Stimulated activated naive B cell treated with anti-CD40 and anti-IgM and Interleukin-4, amounts not matched to agents 10 μg/mL and 1 μg/mL and 100 μg/mL, for 72 hours (primary cell): ENCODE measurements at regions not wholly inside any gene's neighbourhood (a gene's known extent, or its start where the extent isn't known, plus 50 kb on each side); places are given as distances from the start of the nearest gene placed in this dataset.

Source experiments
- ATAC-seq, 2 donors: fragments of 150-1000 bp; cut with Tn5 transposase; replicated peaks; 2 replicates each; pipeline ENCODE4 v1.10.0; 2021; ENCODE audit warnings: moderate library complexity in 1 of 2
- DNase-seq: peaks from one replicate; pipeline ENCODE4 v3.0.0; 2021
- H3K27ac Mint-ChIP-seq: one replicate; pipeline ENCODE4 v1.8.0; 2022; ENCODE audit warnings: mild to moderate bottlenecking, mixed read lengths
- H3K27me3 Mint-ChIP-seq, 2 donors: one replicate each; pipeline ENCODE4 v1.8.0; 2022; ENCODE audit warnings: mixed read lengths in 2 of 2
- H3K36me3 Mint-ChIP-seq, 2 donors: one replicate each; pipeline ENCODE4 v1.8.0; 2022; ENCODE audit warnings: mixed read lengths in 2 of 2, mild to moderate bottlenecking in 1 of 2
- H3K4me1 Mint-ChIP-seq, 2 donors: one replicate each; pipeline ENCODE4 v1.8.0; 2022; ENCODE audit warnings: mixed read lengths in 2 of 2, mild to moderate bottlenecking in 1 of 2
- H3K4me3 Mint-ChIP-seq, 2 donors: one replicate each; pipeline ENCODE4 v1.8.0; 2022; ENCODE audit warnings: mild to moderate bottlenecking in 2 of 2, mixed read lengths in 2 of 2, moderate library complexity in 1 of 2
- H3K9me3 Mint-ChIP-seq, 2 donors: one replicate each; pipeline ENCODE4 v1.8.0; 2022; ENCODE audit warnings: mixed read lengths in 2 of 2, mild to moderate bottlenecking in 1 of 2

DNA sequence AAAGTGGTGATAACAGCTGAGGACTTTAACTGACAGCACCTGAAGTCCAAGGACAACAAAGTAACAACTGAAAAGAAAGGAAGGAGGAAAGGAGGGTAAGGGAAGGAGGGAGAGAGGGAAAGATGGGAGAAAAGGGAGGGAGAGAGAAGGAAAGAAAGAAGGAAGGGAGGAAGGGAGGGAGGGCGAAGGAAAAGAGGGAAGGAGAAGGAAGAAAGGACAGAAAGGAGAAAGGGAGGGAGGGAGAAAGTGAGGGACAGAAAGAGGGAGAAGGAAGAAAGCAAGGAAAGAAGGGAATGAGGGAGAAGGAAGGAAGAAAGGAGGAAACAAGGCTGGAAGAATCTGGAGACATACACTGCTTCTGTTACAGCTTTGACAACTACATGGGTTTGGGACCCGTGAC, 494.4 kb downstream of the FUT8 start:
- Mint-ChIP-seq H3K27me3 (peaks cover 11 to 14% of the 10 kb centered on the region in 2 donors), H3K9me3 (peaks cover 0 to 1% of the 10 kb centered on the region in 2 donors), H3K27ac (no peak overlapping the region)

GRCh38 chr14:65910108-65910786, 497.7 kb downstream of the FUT8 start:
- no peak overlapping the region for H3K27ac Mint-ChIP-seq
- no peaks in the 10 kb centered on the region for H3K4me1 Mint-ChIP-seq
- DNase-seq: no peak
- H3K4me3 Mint-ChIP-seq: no peak overlapping the region
- H3K36me3 Mint-ChIP-seq: no peaks in the 10 kb centered on the region
- no peak for ATAC-seq
- H3K27me3 Mint-ChIP-seq: peaks cover 16 to 21% of the 10 kb centered on the region in 2 donors
- peaks cover 0 to 1% of the 10 kb centered on the region in 2 donors for H3K9me3 Mint-ChIP-seq

More for the DNA sequence above, 494.4 kb downstream of the FUT8 start:
- H3K4me3 Mint-ChIP-seq: no peak overlapping the region
- no peaks in the 10 kb centered on the region for H3K36me3 Mint-ChIP-seq
- no peak for DNase-seq
- ATAC-seq: no peak
- no peaks in the 10 kb centered on the region for H3K4me1 Mint-ChIP-seq

- Mint-ChIP-seq H3K4me3 (no peak overlapping the region), H3K27ac (no peak overlapping the region), H3K27me3 (peaks cover 4 to 6% of the 10 kb centered on the region in 2 donors), H3K4me1 (no peaks in the 10 kb centered on the region), H3K9me3 (peaks cover 0 to 1% of the 10 kb centered on the region in 2 donors), H3K36me3 (no peaks in the 10 kb centered on the region)
- ATAC-seq: no peak
- no peak for DNase-seq
Measured at GRCh38 chr14:65915125-65915524, 502.6 kb downstream of the FUT8 start.

- peaks cover 0 to 1% of the 10 kb centered on the region in 2 donors for H3K9me3 Mint-ChIP-seq
- ATAC-seq (no peak), DNase-seq (no peak)
- H3K36me3 Mint-ChIP-seq: no peaks in the 10 kb centered on the region
- H3K27me3 Mint-ChIP-seq: peaks cover 10 to 12% of the 10 kb centered on the region in 2 donors
- H3K27ac Mint-ChIP-seq: no peak overlapping the region
- H3K4me1 Mint-ChIP-seq: no peaks in the 10 kb centered on the region
- H3K4me3 Mint-ChIP-seq: no peak overlapping the region
Measured at GRCh38 chr14:65916055-65916454, 503.5 kb downstream of the FUT8 start.

DNA sequence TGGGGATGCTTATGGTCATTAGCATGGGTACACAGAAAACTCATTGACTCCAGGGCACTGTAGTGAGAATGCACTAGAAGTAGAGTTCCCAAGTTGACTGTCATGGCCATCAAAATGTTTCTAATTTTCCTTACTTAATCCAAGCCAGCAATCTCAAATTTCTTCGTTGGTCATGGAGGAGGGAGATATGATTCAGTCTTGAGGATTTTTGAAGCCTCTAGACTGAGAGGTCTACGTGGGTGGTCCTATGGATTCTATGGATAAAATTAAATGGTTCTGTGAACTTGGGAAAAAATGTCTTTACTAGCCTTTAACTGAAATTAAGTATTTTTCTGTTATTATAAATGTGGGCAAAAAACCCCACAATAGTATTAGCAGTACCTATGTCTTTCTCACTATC, 508.5 kb downstream of the FUT8 start:
- DNase-seq (no peak), ATAC-seq (no peak)

DNA sequence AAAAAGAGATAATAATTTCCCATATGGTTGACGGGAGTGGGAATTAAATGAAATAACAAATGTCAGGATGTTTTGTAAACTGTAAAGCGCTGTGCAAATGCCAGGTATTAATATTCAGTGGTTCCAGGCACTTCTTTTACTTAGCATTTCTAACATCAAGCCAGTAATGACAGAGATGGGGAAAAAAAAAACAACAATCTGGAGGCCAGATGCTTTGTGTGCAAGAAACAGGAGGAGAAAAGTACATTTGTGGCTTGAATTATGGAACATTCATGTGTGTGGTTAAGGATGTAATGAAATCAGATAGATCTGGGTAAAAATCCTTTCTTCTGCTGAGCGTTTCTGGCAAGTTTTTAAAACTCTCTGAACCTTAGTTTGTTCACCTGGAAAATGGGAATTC, 509.6 kb downstream of the FUT8 start:
- Mint-ChIP-seq H3K4me1 (no peaks in the 10 kb centered on the region), H3K4me3 (no peak overlapping the region), H3K27ac (no peak overlapping the region), H3K9me3 (no peaks in the 10 kb centered on the region), H3K27me3 (peaks cover 17 to 18% of the 10 kb centered on the region in 2 donors), H3K36me3 (no peaks in the 10 kb centered on the region)
- ATAC-seq (no peak), DNase-seq (no peak)

More for the DNA sequence above, 508.5 kb downstream of the FUT8 start:
- Mint-ChIP-seq H3K9me3 (no peaks in the 10 kb centered on the region), H3K27me3 (peaks cover 11 to 15% of the 10 kb centered on the region in 2 donors), H3K4me1 (no peaks in the 10 kb centered on the region), H3K36me3 (no peaks in the 10 kb centered on the region), H3K27ac (no peak overlapping the region), H3K4me3 (no peak overlapping the region)

- Mint-ChIP-seq H3K27ac (no peak overlapping the region), H3K4me3 (no peak overlapping the region), H3K27me3 (peaks cover 28 to 31% of the 10 kb centered on the region in 2 donors), H3K4me1 (no peaks in the 10 kb centered on the region), H3K36me3 (no peaks in the 10 kb centered on the region), H3K9me3 (no peaks in the 10 kb centered on the region)
- no peak for DNase-seq
- ATAC-seq: no peak
Measured at GRCh38 chr14:65926504-65926903, 514.0 kb downstream of the FUT8 start.

GRCh38 chr14:65926935-65927700, 514.6 kb downstream of the FUT8 start:
- no peaks in the 10 kb centered on the region for H3K9me3 Mint-ChIP-seq
- H3K27ac Mint-ChIP-seq: no peak overlapping the region
- peaks cover 28 to 31% of the 10 kb centered on the region in 2 donors for H3K27me3 Mint-ChIP-seq
- no peak overlapping the region for H3K4me3 Mint-ChIP-seq
- ATAC-seq: no peak
- H3K36me3 Mint-ChIP-seq: no peaks in the 10 kb centered on the region
- H3K4me1 Mint-ChIP-seq: no peaks in the 10 kb centered on the region
- no peak for DNase-seq

GRCh38 chr14:65927931-65928356, 515.4 kb downstream of the FUT8 start:
- no peaks in the 10 kb centered on the region for H3K36me3 Mint-ChIP-seq
- H3K4me1 Mint-ChIP-seq: no peaks in the 10 kb centered on the region
- DNase-seq: no peak
- peaks cover 28 to 31% of the 10 kb centered on the region in 2 donors for H3K27me3 Mint-ChIP-seq
- H3K27ac Mint-ChIP-seq: no peak overlapping the region
- no peak for ATAC-seq
- H3K4me3 Mint-ChIP-seq: no peak overlapping the region
- no peaks in the 10 kb centered on the region for H3K9me3 Mint-ChIP-seq

GRCh38 chr14:65928995-65929394, 516.5 kb downstream of the FUT8 start:
- DNase-seq: no peak
- H3K27me3 Mint-ChIP-seq: peaks cover 24 to 31% of the 10 kb centered on the region in 2 donors
- no peaks in the 10 kb centered on the region for H3K36me3 Mint-ChIP-seq
- ATAC-seq: no peak
- H3K9me3 Mint-ChIP-seq: no peaks in the 10 kb centered on the region
- H3K27ac Mint-ChIP-seq: no peak overlapping the region
- H3K4me1 Mint-ChIP-seq: no peaks in the 10 kb centered on the region
- H3K4me3 Mint-ChIP-seq: no peak overlapping the region

DNA sequence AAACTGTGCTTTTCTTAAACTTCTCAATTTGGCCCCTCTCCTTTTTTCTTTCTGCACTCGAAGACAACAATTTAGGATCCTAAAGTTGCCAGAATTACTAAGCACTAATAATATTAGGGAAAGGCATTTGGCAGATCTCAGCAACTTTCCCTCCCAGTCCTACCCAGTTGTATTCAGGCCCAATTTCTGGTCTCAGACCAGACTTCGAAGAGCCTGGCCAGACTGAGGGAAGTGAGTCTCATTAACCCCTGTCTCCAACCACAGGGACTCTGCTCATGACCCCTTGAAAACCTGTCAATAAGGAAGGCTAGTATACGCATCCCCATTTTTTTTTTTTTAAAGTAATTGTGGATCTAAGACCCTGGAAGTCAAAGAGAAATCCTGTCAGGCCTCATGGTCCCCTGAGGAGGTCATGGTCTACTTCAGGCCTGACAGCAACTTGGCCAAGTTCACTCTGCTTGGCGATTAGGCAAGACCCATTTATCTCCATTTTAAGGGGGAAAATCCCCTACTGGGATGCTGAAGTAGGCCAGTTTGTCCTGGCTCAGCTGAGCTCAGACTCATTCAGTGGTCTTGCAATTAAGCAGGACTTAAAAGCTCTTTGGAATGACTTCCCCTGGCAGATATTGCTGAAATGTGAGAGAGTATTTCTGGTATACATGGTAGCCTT, 521.0 kb downstream of the FUT8 start:
- peaks cover 0 to 2% of the 10 kb centered on the region in 2 donors for H3K4me1 Mint-ChIP-seq
- DNase-seq: no peak
- H3K9me3 Mint-ChIP-seq: no peaks in the 10 kb centered on the region
- ATAC-seq: no peak
- no peaks in the 10 kb centered on the region for H3K36me3 Mint-ChIP-seq
- H3K4me3 Mint-ChIP-seq: no peak overlapping the region
- H3K27ac Mint-ChIP-seq: no peak overlapping the region
- peaks cover 20% of the 10 kb centered on the region in 2 donors for H3K27me3 Mint-ChIP-seq

DNA sequence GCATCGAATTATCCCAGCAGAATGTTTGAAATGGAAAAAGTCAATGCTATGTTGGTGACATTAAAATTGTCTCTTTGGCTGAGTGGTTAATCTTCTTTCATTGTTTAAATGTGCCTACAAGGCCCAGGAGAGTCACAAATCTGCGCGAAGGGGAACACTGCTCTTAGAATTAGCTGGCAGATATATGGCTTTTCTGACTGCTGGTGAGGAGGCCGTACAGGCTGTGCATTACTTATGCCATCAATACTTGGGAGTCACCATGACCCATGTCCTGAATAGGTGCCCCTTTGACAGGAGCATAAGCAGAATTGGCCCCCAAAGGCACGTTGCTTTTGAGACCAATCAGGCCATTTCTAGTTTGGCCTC, 521.5 kb downstream of the FUT8 start:
- DNase-seq (no peak), ATAC-seq (no peak)
- Mint-ChIP-seq H3K27me3 (peaks cover 15 to 17% of the 10 kb centered on the region in 2 donors), H3K27ac (no peak overlapping the region), H3K9me3 (no peaks in the 10 kb centered on the region), H3K4me1 (peaks cover 0 to 2% of the 10 kb centered on the region in 2 donors), H3K4me3 (no peak overlapping the region), H3K36me3 (no peaks in the 10 kb centered on the region)

DNA sequence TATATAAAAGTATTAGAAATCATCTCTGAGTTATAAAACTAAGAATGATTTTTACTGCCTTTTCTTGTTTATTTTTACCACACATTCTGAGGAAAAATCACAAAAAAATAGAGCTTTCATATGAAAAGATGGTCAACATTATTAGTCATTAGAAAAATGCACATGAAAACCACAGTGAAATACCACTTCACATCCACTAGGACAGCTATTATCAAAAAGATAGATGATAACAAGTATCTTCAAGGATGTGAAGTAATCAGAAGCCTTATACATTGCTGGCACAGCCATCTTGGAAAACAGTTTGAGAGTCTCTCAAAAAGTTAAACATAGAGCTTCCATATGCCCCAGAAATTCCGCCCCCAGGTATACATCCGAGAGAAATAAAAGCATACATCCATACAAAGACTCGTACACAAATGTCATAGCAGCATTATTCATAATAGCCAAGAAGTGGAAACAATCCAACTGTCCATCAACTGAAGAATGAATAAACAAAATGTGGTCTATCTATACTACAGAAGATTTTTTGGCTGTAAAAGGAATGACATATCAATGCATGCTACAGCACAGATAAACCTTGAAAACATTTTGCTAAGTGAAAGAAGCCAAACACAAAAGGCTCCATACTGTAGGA, 523.9 kb downstream of the FUT8 start:
- H3K27ac Mint-ChIP-seq: no peak overlapping the region
- H3K4me3 Mint-ChIP-seq: no peak overlapping the region
- no peaks in the 10 kb centered on the region for H3K9me3 Mint-ChIP-seq
- peaks cover 7 to 13% of the 10 kb centered on the region in 2 donors for H3K27me3 Mint-ChIP-seq
- H3K4me1 Mint-ChIP-seq: peaks cover 0 to 2% of the 10 kb centered on the region in 2 donors
- ATAC-seq (no peak), DNase-seq (no peak)
- no peaks in the 10 kb centered on the region for H3K36me3 Mint-ChIP-seq
